ENCODE measurements at regions not wholly inside any gene's neighbourhood (a gene's known extent, or its start where the extent isn't known, plus 50 kb on each side); places are given as distances from the start of the nearest gene placed in this dataset.

GRCh38 chr3:118734664-118735063 is 300.0 kb downstream of the IGSF11 start:
- TF ChIP-seq, protein P1, sequence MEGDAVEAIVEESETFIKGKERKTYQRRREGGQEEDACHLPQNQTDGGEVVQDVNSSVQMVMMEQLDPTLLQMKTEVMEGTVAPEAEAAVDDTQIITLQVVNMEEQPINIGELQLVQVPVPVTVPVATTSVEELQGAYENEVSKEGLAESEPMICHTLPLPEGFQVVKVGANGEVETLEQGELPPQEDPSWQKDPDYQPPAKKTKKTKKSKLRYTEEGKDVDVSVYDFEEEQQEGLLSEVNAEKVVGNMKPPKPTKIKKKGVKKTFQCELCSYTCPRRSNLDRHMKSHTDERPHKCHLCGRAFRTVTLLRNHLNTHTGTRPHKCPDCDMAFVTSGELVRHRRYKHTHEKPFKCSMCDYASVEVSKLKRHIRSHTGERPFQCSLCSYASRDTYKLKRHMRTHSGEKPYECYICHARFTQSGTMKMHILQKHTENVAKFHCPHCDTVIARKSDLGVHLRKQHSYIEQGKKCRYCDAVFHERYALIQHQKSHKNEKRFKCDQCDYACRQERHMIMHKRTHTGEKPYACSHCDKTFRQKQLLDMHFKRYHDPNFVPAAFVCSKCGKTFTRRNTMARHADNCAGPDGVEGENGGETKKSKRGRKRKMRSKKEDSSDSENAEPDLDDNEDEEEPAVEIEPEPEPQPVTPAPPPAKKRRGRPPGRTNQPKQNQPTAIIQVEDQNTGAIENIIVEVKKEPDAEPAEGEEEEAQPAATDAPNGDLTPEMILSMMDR (IDR thresholded peaks at IDR 0.05), result no peak
- no peak for TF ChIP-seq POLR2A (IDR thresholded peaks at IDR 0.05)

Data from right lobe of liver (tissue), 4 donors.